ENCODE measurements at regions not wholly inside any gene's neighbourhood (a gene's known extent, or its start where the extent isn't known, plus 50 kb on each side); places are given as distances from the start of the nearest gene placed in this dataset.
"Not testable (repeated sequence)": the region's sequence is repeated elsewhere in the genome, so short reads cannot be mapped to it uniquely, and the experiment has no call there.

DNA sequence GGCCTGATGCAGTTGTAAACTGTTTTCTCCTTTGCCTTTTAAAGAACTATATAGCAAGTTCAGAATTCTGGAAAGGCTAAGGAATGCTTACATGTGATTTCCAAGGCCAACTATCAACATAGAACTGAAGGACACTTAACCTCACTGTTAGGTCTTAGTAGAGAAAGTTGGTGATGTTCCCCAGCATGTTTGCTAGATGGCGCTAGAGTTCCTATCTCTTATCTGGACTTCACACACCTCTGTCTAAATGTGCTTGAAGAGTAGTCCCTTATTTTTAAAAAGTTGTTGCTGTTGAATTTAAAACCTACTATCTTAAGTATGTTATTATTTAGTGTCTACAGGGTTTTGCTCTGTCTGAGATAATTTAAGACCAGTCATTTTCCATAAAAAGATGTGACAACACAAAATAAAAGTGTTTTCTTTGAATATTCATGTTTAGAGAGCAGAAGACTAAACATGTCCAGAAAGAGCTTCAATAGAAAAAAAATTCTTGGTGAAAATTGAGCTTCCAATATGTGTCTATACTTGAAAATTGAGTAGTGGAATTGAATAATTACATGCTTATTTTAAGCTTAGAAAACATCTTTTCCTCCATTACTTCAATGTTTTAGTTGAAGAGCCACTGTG is 237.3 kb downstream of the S1PR1 start:
- no peak for DNase-seq (ENCODE audit: low read depth in 3 of 3, low spot score in 1 of 3)

DNA sequence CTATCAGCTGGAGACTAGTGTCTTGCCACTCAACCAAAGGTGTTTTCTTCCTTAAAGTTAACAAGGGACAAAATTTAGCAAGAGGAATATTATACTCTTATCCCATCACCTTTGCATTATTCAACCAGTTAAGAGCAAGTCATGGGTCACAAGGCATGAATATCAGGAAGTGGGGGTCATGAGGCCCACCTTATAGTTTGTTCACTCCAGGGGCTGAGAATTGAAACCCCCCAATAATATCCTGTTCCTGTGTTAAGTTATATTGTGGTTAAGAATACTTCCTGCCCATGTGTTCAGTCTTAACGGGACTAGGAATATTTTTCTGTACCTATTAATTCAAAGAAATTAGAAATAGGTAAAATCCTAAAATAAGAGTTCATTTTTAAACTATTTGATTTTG is 239.7 kb downstream of the S1PR1 start:
- DNase-seq (ENCODE audit: low read depth in 3 of 3, low spot score in 1 of 3), result no peak

DNA sequence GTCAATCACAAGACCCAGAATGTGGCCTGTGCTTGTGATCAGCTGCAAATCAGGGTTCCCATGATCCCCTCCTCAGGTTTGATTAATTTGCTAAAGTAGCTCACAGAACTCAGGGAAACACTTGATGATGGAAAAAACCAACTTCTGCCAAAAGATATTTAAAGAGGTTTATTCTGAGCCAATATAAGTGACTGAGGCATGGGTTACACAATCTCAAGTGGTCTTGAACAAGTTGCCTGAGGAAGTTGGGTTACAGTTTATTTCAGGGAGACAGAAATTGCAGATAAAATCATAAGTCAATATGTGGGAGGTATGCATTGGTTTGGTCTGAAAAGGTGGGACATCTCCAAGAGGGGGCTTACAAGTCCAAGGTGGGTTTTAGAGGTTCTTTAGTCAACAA is 243.1 kb downstream of the S1PR1 start:
- DNase-seq (ENCODE audit: low read depth in 3 of 3, low spot score in 1 of 3), result no peak

DNA sequence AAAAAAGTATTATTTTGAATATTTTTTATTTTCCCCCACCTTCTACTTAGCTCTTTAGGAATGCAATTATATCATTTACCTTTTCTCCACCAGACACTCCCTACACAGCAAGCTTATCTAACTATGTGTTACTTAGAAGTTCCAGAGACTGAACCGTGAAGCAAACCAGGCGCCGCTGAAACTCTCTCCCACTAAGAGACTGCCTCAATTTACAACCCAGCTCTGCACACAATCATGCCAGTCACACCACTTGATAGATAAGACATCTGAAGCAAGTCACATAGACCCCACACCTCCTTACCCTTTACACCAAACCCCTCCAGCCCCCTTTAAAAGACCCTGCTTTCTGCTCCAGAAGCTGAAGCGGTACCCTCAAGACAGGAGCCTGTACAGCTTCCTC is 245.5 kb downstream of the S1PR1 start:
- no peak for DNase-seq (ENCODE audit: low read depth in 3 of 3, low spot score in 1 of 3)

DNA sequence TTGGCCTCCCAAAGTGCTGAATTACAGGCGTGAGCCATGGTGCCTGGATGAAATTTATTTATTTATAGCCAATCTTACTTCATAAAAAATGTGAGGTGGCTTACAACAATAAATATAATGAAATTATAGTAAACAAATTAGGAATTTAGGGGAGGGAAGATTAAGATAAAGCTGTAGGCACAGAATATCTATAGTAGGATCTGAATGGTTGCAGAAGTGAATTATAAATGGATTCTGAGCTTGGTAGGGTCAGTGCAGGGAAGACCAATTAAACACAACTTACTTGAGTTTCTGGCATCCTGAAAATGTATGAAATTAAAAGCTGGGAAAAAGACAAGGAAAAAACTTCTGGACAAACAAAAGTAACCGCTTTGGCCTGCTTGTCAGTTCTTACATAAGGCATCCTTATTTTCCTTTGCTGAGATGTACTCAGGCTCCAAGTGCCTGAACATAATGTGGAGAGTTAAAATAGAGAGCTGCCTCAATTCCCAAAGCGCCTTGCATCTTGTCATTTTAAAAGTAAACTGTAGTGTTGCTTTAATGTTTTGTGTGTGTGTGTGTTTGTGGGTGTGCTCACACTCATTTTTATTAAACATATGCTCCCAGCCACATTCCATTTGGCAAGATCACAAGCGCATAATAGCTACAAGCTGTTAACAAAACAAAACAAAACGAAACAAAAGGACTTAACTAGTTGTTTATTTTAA is 247.3 kb downstream of the S1PR1 start:
- DNase-seq (ENCODE audit: low read depth in 3 of 3, low spot score in 1 of 3), result no peak

DNA sequence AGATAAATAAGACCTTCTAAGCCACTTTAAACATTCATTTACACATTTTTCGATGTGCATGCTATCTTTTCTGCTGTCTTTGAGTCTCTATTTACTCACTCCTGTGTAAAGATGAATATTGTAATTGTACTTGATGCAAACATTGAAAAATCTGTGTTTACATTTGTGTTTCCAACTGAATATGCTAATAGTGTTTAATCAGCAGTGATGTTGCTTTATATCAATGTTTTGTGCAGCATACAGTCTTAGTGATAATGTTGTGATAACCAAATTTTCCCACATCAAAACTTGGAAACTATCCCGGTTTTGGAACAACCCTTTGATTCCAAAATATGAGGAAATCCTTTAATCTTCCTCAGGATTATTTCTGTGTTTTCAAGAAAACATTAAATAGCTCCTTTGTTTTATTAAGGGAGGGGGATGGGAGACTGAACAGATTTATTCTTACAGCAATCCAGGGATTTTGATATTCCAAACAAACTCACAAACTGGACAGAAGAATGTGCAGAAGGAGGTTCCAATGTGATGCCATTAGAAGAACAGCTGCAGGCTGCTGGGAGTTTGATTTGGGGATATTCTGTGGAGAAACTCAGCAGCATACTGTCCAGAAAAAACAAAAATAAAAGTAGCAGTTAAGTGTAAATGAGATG is 248.0 kb downstream of the S1PR1 start:
- DNase-seq (ENCODE audit: low read depth in 3 of 3, low spot score in 1 of 3), result no peak

DNA sequence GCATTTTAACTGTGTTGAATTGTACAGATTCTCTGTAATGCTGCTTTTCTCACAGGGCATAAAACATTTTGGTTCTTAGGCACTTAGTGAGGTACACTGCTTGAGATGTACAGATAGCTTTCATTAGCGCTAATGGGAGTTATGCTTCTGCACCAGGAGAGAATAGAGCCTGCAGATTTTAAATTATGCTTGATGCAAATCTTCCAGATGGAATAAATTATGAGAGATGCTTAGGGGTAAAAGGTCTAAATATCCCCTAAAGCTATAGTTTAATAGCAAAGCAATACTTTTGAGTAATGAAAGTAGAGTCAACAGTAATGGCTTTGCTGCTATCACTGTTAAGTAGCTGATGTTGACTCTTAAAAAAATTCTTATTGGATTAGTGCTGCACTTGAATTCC is 248.9 kb downstream of the S1PR1 start:
- DNase-seq (ENCODE audit: low read depth in 3 of 3, low spot score in 1 of 3), result no peak

DNA sequence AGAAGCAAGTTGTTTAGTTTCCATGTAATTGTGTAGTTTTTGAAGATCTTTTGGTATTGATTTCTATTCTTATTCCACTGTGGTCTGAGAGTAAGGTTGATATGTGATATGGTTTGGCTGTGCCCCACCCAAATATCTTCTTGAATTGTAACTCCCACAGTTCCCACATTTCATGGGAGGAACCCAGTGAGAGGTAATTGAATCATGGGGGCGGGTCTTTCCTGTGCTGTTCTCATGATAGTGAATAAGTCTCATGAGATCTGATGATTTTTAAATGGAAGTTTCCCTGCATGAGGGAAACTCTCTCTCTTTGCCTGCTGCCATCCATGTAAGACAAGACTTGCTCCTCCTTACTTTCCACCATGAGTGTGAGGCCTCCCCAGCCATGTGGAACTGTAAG is 255.3 kb downstream of the S1PR1 start:
- not testable (repeated sequence) for DNase-seq (ENCODE audit: low read depth in 3 of 3, low spot score in 1 of 3)

DNA sequence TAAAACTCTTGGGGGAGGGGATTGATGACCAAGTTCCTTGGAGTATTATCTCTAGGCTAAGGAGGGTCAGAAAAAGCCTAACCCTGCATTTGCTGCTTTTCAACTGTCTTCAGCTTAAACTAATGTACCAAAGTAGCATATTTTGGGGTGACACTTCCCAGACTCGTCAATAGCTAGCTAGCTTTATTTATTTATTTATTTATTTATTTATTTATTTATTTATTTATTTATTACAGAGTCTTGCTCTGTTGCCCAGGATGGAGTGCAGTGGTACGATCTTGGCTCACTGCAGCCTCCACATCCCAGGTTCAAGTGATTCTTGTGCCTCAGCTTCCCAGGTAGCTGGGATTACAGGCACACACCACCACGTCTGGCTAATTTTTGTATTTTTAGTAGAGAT is 257.1 kb downstream of the S1PR1 start:
- DNase-seq (ENCODE audit: low read depth in 3 of 3, low spot score in 1 of 3), result not testable (repeated sequence)

DNA sequence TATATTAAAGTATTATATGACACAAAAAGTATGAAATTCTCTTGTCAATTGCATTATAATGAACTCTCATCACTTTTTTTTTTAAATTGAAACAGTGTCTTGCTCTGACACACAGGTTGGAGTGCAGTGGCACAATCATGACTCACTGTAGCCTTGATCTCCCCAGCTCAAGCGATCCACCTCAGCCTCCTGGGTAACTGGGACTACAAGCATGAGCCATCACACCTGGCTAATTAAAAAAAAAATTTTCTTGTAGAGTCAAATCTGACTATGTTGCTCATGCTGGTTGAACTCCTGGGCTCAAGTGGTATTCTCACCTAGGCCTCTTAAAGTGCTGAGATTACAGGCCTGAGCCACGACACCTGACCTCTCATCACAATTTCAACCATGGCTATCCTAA is 259.3 kb downstream of the S1PR1 start:
- DNase-seq (ENCODE audit: low read depth in 3 of 3, low spot score in 1 of 3), result no peak

DNA sequence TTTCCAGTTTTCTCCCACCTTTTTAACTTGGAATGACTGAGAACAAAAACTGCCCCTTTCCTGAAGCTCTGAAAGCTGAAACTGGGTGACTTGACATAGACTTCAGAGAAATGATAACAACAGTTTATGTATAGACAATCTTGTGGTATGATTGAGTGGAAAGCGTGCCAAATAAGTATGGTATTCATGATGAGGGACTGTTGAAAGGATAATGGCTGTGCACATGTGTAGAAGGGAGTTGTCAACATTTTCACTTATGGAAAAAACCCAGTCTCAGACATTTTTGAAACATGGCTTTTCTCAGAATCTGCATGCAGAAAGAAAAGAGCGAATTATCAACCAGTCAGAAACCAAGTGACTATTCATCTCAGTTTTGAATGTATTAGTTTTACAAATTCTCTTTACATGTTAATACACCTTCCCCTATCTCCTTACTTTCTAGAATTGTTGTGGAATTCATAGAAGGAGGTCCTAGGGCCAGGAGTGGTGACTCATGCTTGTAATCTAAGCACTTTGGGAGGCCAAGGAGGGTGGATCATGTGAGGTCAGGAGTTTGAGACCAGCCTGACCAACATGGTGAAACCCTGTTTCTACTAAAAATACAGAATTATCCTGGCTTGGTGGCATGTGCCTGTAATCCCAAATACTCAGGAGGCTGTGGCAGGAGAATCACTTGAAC is 261.2 kb downstream of the S1PR1 start:
- no peak for DNase-seq (ENCODE audit: low read depth in 3 of 3, low spot score in 1 of 3)

DNA sequence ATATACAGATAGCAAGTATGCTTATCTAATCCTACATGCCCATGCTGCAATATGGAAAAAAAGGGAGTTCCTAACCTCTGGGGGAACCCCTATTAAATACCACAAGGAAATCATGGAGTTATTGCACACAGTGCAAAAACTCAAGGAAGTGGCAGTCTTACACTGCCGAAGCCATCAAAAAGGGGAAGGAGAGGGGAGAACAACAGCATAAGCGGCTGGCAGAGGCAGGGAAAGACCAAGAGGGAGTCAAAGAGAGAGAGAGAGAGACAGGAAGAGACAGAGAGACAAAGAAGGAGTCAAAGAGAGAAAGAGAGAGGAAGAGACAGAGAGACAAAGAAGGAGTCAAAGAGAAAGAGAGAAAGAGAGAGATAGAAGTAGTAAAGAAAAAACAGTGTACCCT is 267.3 kb downstream of the S1PR1 start:
- not testable (repeated sequence) for DNase-seq (ENCODE audit: low read depth in 3 of 3, low spot score in 1 of 3)

DNA sequence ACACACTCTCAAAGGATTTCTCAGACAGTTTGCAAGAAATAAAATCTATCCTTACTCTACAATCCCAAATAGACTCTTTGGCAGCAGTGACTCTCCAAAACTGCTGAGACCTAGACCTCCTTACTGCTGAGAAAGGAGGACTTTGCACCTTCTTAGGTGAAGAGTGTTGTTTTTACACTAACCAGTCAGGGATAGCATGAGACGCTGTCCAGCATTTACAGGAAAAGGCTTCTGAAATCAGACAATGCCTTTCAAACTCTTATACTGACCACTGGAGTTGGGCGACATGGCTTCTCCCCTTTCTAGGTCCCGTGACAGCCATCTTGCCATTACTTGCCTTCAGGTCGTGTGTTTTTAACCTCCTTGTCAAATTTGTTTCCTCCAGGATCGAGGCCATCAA is 268.4 kb downstream of the S1PR1 start:
- not testable (repeated sequence) for DNase-seq (ENCODE audit: low read depth in 3 of 3, low spot score in 1 of 3)

DNA sequence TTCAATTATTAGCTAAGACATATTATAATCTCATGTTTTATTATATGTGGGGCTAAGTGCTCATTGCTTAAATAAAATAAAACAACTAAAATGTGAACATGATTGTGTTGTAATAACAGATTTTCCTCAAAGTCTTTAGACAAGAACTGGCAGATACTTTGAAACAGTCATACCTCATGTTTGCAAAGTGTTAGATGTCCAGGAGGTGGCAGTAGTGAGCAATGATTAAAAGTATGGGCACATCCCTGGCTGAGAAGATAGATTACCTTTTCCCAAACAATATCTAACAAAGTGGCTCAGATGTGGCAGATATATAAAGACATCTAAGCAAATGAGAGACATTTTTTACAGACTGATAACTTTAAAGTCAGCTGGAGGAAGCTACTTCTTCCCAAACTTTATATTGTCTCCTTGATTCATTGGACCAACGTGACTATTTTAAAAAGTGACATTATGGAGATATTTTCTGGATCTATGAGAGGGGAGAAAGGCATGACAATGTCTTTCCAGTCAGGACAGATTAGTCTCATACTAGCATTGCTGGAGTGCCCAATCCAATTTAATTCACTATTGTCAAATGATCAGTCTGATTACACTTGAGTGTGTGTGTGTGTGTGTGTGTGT is 269.8 kb downstream of the S1PR1 start:
- DNase-seq (ENCODE audit: low read depth in 3 of 3, low spot score in 1 of 3), result no peak

DNA sequence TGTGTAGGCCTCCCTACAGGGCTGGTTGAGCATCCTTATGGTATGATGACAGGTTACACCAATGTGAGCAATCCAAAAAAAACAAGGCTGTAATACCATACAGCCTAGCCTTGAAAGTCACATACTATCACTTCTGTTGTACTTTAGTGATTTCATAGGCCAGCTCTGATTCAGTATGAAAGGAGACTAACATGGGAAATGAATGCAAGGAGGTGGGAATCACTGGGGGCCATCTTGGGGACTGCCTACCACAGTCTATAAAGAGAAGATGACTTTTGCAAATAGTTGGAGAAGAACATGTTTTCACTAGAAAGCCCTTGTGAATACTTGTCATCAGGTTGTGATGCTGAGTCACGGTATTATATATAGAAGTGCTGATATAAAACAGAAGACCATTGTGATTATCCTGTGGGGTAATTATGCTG is 270.7 kb downstream of the S1PR1 start:
- DNase-seq (ENCODE audit: low read depth in 3 of 3, low spot score in 1 of 3), result no peak

DNA sequence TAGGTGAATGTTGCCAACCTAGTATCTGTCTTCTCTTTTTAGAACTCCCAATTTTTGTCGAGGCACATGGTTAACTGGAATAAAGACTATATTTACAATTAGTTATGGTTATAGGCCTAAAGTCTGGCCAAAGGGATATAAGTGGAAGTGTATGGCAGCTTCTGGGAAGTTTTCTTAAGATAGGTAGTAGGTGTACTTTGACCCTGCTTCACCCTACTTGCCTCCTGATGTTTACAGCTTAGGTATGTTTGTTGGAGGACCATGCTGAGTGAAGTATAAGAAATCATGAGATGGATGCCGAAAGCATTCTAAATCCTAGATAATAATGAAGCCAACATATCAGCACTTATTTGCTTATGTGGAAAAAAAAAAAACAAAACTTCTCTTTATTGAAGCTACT is 272.1 kb downstream of the S1PR1 start:
- DNase-seq (ENCODE audit: low read depth in 3 of 3, low spot score in 1 of 3), result no peak

DNA sequence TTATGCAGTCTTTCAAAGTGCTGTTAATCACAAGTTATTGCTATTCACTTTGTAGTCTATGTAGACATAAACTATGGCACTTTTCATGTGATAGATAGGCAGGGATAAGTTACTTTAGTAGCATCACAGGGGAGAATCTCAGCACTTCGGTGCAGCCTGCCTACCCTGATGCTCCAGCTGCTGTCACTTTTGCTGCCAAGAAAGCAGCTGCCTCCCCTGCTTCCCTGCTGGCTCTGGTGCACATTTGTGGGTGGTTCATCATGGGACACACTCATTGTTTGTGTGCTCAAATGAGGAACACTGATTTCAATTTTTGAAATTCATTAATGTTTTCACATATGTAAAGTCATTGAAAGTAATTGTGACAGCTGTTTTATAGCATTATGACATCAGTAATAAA is 272.6 kb downstream of the S1PR1 start:
- DNase-seq (ENCODE audit: low read depth in 3 of 3, low spot score in 1 of 3), result no peak

DNA sequence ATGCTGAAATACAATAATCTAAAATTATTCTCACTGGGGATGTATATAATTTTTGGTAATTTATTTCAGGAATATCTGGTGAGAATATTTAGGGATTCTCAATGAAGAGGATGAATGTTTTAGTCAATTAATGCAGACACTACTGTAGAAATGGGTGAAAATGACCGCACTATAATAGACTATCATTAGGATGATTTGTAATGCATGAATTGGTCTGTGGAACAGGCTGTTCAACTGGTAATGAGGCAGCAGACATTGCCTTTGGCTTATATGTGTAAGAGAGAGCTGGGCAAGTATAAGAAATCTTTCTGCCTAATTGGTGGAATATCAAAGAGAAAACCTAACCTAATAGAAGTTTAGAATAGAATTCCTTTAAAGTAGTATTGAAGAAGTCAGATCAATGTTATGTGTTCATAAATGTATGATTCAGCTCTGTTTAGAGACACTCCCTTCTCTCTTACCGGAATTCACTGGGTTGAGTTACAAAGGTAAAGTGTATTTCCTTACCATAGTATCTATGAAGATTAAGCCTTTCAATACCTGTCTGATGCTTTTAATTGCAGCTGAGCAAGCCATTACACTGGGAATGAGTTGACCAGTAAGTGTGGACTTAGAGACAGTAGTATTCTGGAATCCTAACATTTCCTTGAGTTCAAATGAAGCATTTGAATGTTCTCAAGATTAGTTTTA is 274.5 kb downstream of the S1PR1 start:
- DNase-seq (ENCODE audit: low read depth in 3 of 3, low spot score in 1 of 3), result no peak

DNA sequence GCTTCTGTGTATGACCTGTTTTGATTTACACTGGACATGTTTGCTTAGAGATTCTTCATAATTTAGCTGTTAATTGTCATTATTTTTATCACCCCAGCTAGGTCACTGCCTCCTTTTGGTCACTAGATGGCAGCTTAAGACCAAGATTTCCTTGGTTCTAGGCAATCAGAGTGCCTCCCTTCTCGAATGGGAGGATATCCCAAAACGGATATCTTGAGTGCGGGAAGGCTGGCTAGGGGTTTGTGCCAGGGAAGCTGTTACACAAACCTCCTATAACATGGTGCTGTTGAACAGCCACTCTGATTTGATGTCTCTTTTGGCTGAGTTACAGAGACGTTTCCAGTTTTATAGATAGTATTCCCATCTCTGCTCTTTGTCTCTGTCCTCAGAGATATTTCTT is 283.5 kb downstream of the S1PR1 start:
- DNase-seq (ENCODE audit: low read depth in 3 of 3, low spot score in 1 of 3), result no peak

DNA sequence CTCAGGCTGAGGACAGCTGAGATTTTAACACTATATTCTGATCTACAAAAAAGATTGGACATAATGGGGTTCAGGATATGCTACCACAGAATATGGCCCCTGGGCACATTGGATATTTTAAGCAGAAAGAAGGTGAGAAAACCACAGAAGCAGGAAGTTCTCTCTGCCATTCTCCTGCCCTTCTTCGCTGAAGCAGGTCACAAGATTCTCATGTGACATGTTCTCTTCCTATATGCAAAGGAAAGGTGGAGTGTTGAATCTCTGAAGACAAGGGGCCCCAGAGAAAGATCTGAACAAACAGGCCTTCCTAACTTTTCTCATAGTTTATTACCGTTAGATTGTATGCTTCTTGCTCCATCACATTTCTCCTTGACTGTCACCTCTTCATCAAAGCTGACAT is 285.7 kb downstream of the S1PR1 start:
- DNase-seq (ENCODE audit: low read depth in 3 of 3, low spot score in 1 of 3), result no peak

DNA sequence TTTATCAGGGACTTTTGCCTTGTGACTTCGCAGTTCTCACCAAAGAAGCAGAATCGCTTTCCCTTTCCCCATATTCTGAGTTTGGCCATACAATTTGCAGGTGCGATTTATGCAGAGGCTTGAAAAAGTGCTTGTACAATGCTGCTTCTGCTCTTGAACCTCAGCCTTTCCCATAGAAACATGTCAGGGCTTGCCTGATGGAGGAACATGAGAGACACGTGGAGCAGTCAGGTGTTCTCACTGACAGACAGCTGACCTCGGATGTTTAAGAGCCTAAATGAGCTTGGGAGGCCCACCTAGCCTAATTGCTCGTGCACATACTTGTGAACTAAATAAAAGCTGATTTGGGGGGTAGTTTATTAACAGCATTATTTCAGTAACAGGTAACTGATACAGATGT is 290.0 kb downstream of the S1PR1 start:
- no peak for DNase-seq (ENCODE audit: low read depth in 3 of 3, low spot score in 1 of 3)
